ENCODE measurements at regions not wholly inside any gene's neighbourhood (a gene's known extent, or its start where the extent isn't known, plus 50 kb on each side); places are given as distances from the start of the nearest gene placed in this dataset.
A peak's percentile ranks its signal among the peaks of the same experiment; 100 is the strongest.
"Not testable (repeated sequence)": the region's sequence is repeated elsewhere in the genome, so short reads cannot be mapped to it uniquely, and the experiment has no call there.

GRCh38 chr7:38331853-38332595, 58.6 kb upstream of the TARP start:
- Mint-ChIP-seq H3K4me3 (peak overlapping the region in 1 of 4 donors; percentile 67), H3K27ac (peak overlapping the region in 1 of 3 donors; percentile 4), H3K4me1 (peaks cover 6 to 15% (median 11%) of the 10 kb centered on the region in 3 donors)
- not testable (repeated sequence) for H3K27me3 Mint-ChIP-seq, H3K36me3 Mint-ChIP-seq, H3K9me3 Mint-ChIP-seq

DNA sequence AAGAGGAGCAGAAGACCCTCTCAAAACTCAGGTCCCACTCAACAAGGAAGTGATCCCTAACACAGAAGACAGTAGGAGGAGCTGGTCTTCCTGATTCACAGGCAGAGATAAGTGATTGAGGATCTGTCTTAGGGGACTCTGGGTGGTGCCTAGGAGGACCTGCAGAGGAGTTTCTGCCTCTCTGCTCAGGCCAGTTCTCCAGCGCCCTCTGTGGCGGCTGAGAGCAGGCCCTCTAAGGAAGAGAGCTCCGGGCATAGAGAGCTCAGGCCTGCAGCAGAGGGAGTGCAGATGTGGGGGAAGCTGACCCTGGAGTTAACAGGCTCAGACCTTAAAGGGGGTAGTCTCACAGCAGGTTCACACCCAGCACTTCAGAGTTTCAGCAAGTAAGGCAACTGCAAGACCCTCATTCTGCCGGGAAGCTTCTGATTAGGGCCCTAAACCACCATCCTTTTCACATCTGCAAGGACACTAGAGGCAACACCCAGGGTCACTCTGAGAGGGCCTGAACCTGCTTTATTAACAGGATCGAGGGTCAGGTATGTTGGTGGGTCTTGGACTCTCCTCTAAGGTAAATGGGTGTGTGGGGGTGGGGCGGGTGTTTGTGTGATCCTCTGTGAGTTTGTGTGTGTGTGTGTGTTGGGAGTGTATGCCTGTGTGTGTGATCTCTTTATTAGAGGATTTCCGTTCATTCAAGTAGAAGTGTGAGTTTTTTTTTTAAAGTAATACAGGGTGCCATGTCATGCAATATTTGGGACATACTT, 57.6 kb upstream of the TARP start:
- Mint-ChIP-seq H3K27ac (peak overlapping the region in 1 of 3 donors; percentile 45), H3K4me1 (peaks cover 6 to 11% (median 7%) of the 10 kb centered on the region in 3 donors), H3K27me3 (peaks cover 1% of the 10 kb centered on the region), H3K36me3 (no peaks in the 10 kb centered on the region), H3K4me3 (no peak overlapping the region), H3K9me3 (no peaks in the 10 kb centered on the region)

DNA sequence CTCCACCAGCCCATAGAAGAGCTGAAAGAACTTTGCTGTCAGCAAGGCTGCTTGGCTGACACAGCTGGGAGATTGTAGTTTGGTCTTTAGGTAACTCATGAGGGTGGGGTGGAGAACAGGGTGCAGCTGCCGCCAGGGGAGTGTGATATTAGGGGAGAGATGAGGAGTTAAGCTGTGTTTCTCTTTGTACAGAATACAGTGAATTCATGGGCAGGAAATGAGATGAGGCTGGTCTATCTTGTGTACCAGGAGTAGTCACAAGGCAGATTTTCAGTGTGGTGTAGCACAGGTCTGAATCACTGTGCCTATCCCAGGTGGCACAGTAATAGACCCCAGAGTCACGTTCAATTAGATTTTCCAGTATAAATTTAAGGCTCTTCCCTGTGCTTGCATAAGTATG, 56.6 kb upstream of the TARP start:
- H3K4me1 Mint-ChIP-seq = peaks cover 0 to under 1% (median 0%) of the 10 kb centered on the region in 3 donors
- H3K27me3 Mint-ChIP-seq = peaks cover 4% of the 10 kb centered on the region
- no peaks in the 10 kb centered on the region for H3K9me3 Mint-ChIP-seq
- H3K36me3 Mint-ChIP-seq = no peaks in the 10 kb centered on the region
- no peak overlapping the region for H3K27ac Mint-ChIP-seq
- H3K4me3 Mint-ChIP-seq = no peak overlapping the region

GRCh38 chr7:38329340-38329739, 55.9 kb upstream of the TARP start:
- H3K4me1 Mint-ChIP-seq = no peaks in the 10 kb centered on the region
- H3K27ac Mint-ChIP-seq = no peak overlapping the region
- peaks cover 4% of the 10 kb centered on the region for H3K27me3 Mint-ChIP-seq
- no peaks in the 10 kb centered on the region for H3K36me3 Mint-ChIP-seq
- H3K9me3 Mint-ChIP-seq = no peaks in the 10 kb centered on the region
- no peak overlapping the region for H3K4me3 Mint-ChIP-seq

DNA sequence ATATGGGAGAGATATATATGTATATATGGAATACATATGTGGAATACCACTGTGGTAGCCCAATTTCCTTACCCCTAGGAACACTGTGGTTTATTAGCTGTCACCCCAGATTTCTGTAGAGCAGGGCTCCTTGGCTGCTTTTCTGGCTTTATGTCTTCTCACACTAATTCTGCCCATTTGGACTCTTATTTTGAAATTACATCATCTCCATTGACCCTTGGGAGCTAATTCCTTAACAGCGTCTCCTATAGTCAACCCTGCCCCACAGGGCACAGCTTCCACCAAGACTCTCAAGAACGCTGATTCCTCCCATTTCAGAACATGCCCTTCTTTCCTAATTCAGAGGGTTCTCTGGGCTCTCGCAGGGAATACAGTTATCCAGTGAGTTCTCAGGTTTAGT, 55.4 kb upstream of the TARP start:
- Mint-ChIP-seq H3K36me3 (no peaks in the 10 kb centered on the region), H3K9me3 (no peaks in the 10 kb centered on the region), H3K4me3 (no peak overlapping the region), H3K27me3 (peaks cover 4% of the 10 kb centered on the region), H3K4me1 (no peaks in the 10 kb centered on the region), H3K27ac (no peak overlapping the region)

GRCh38 chr7:38327637-38328036, 54.2 kb upstream of the TARP start:
- peaks cover 4% of the 10 kb centered on the region for H3K27me3 Mint-ChIP-seq
- H3K9me3 Mint-ChIP-seq = no peaks in the 10 kb centered on the region
- H3K36me3 Mint-ChIP-seq = no peaks in the 10 kb centered on the region
- H3K27ac Mint-ChIP-seq = no peak overlapping the region
- no peaks in the 10 kb centered on the region for H3K4me1 Mint-ChIP-seq
- no peak overlapping the region for H3K4me3 Mint-ChIP-seq

All from IgD-negative memory B cell (primary cell).